ENCODE measurements at regions not wholly inside any gene's neighbourhood (a gene's known extent, or its start where the extent isn't known, plus 50 kb on each side); places are given as distances from the start of the nearest gene placed in this dataset.
"Not testable (repeated sequence)": the region's sequence is repeated elsewhere in the genome, so short reads cannot be mapped to it uniquely, and the experiment has no call there.

GRCh38 chr1:101547357-101547756, 310.5 kb downstream of the S1PR1 start:
- DNase-seq (ENCODE audit: low read depth, low spot score), result no peak

- no peak for DNase-seq (ENCODE audit: low read depth, low spot score)
Observed at GRCh38 chr1:101548376-101548775, 311.6 kb downstream of the S1PR1 start.

GRCh38 chr1:101550581-101550980, 313.8 kb downstream of the S1PR1 start:
- DNase-seq (ENCODE audit: low read depth, low spot score), result no peak

GRCh38 chr1:101566883-101567538, 330.2 kb downstream of the S1PR1 start:
- DNase-seq (ENCODE audit: low read depth, low spot score), result no peak

GRCh38 chr1:101567582-101568189, 330.9 kb downstream of the S1PR1 start:
- peak; percentile 31 for DNase-seq (ENCODE audit: low read depth, low spot score)

GRCh38 chr1:101587741-101588140, 350.9 kb downstream of the S1PR1 start:
- DNase-seq (ENCODE audit: low read depth, low spot score), result peak; percentile 18

- no peak for DNase-seq (ENCODE audit: low read depth, low spot score)
Observed at GRCh38 chr1:101588677-101589076, 351.9 kb downstream of the S1PR1 start.

GRCh38 chr1:101592845-101593244, 356.0 kb downstream of the S1PR1 start:
- peak; percentile 77 for DNase-seq (ENCODE audit: low read depth, low spot score)

GRCh38 chr1:101595881-101596374, 359.1 kb downstream of the S1PR1 start:
- peak; percentile 36 for DNase-seq (ENCODE audit: low read depth, low spot score)

GRCh38 chr1:101600615-101601014, 363.8 kb downstream of the S1PR1 start:
- not testable (repeated sequence) for DNase-seq (ENCODE audit: low read depth, low spot score)

GRCh38 chr1:101603726-101604125, 366.9 kb downstream of the S1PR1 start:
- DNase-seq (ENCODE audit: low read depth, low spot score), result no peak

GRCh38 chr1:101605878-101606277, 369.1 kb downstream of the S1PR1 start:
- peak; percentile 11 for DNase-seq (ENCODE audit: low read depth, low spot score)

- peak; percentile 13 for DNase-seq (ENCODE audit: low read depth, low spot score)
Observed at GRCh38 chr1:101613546-101613945, 376.7 kb downstream of the S1PR1 start.

- DNase-seq (ENCODE audit: low read depth, low spot score), result no peak
Observed at GRCh38 chr1:101618900-101619299, 377.8 kb downstream of the OLFM3 start.

GRCh38 chr1:101632548-101633272, 364.0 kb downstream of the OLFM3 start:
- DNase-seq (ENCODE audit: low read depth, low spot score), result no peak

GRCh38 chr1:101645810-101646209, 350.9 kb downstream of the OLFM3 start:
- DNase-seq (ENCODE audit: low read depth, low spot score), result no peak

- DNase-seq (ENCODE audit: low read depth, low spot score), result no peak
Observed at GRCh38 chr1:101652484-101652883, 344.2 kb downstream of the OLFM3 start.

- DNase-seq (ENCODE audit: low read depth, low spot score), result peak; percentile 48
Observed at GRCh38 chr1:101653482-101653946, 343.2 kb downstream of the OLFM3 start.

GRCh38 chr1:101664726-101665125, 332.0 kb downstream of the OLFM3 start:
- no peak for DNase-seq (ENCODE audit: low read depth, low spot score)

GRCh38 chr1:101667761-101668160, 329.0 kb downstream of the OLFM3 start:
- DNase-seq (ENCODE audit: low read depth, low spot score), result no peak

GRCh38 chr1:101683136-101683535, 313.6 kb downstream of the OLFM3 start:
- DNase-seq (ENCODE audit: low read depth, low spot score), result no peak

- no peak for DNase-seq (ENCODE audit: low read depth, low spot score)
Observed at GRCh38 chr1:101683561-101683960, 313.2 kb downstream of the OLFM3 start.

GRCh38 chr1:101697072-101697471, 299.7 kb downstream of the OLFM3 start:
- DNase-seq (ENCODE audit: low read depth, low spot score), result no peak
